Muscle layer of colon (tissue), 2 donors: ENCODE measurements at regions not wholly inside any gene's neighbourhood (a gene's known extent, or its start where the extent isn't known, plus 50 kb on each side); places are given as distances from the start of the nearest gene placed in this dataset.

Source experiments
- H3K27ac ChIP-seq: one replicate; pipeline ENCODE4 v1.7.0; 2013; ENCODE audit warnings: low read depth, mild to moderate bottlenecking, low read length, moderate library complexity
- H3K27me3 ChIP-seq, 2 donors: one replicate each; pipeline ENCODE4 v1.7.0; 2013; ENCODE audit warnings: low read length in 2 of 2, mild to moderate bottlenecking in 2 of 2; ENCODE audit not compliant: insufficient read depth in 2 of 2, control insufficient read depth in 1 of 2
- H3K36me3 ChIP-seq: one replicate; pipeline ENCODE4 v1.7.0; 2013; ENCODE audit warnings: mild to moderate bottlenecking, low read length; ENCODE audit not compliant: insufficient read depth
- H3K4me1 ChIP-seq: one replicate; pipeline ENCODE4 v1.7.0; 2013; ENCODE audit warnings: mild to moderate bottlenecking, low read length; ENCODE audit not compliant: insufficient read depth
- H3K4me3 ChIP-seq, 2 donors: one replicate each; pipeline ENCODE4 v1.7.0; 2013; ENCODE audit warnings: low read length in 2 of 2, low read depth in 1 of 2, mild to moderate bottlenecking in 1 of 2, moderate library complexity in 1 of 2
- H3K9ac ChIP-seq: one replicate; pipeline ENCODE4 v1.7.0; 2013; ENCODE audit warnings: low read length
- H3K9me3 ChIP-seq: one replicate; pipeline ENCODE4 v1.7.0; 2013; ENCODE audit warnings: mild to moderate bottlenecking, low read length
- donor health status: abdominal sarcoma.
- donor health status: Adenocarcinoma of cecum.

GRCh38 chr1:212495766-212496494, 63.2 kb downstream of the NENF start:
- H3K4me3 ChIP-seq = no peak overlapping the region
- no peaks in the 10 kb centered on the region for H3K36me3 ChIP-seq
- no peaks in the 10 kb centered on the region for H3K27me3 ChIP-seq
- no peak overlapping the region for H3K27ac ChIP-seq
- H3K9me3 ChIP-seq = no peaks in the 10 kb centered on the region
- no peak overlapping the region for H3K9ac ChIP-seq
- no peaks in the 10 kb centered on the region for H3K4me1 ChIP-seq

DNA sequence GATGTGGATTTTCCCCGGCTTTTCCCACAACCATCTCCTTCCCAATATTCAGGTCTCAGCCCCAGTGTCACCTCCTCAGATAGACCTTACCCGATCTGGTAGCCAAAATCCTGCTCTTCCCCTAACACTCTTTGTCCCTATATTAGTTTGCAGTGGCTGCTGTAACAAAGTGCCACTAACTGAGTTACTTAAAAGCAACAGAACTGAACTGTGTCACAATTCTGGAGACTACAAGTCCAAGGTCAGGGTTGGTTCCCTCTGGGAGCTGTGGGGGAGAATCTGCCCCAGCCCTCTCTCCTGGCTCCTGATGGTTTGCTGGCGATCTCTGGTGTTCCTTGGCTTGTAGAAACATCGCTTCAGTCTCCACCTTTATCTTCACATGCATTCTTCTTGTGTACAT, 64.0 kb downstream of the NENF start:
- no peaks in the 10 kb centered on the region for H3K9me3 ChIP-seq
- no peak overlapping the region for H3K9ac ChIP-seq

GRCh38 chr1:212497553-212497952, 64.8 kb downstream of the NENF start:
- no peaks in the 10 kb centered on the region for H3K4me1 ChIP-seq
- H3K36me3 ChIP-seq = no peaks in the 10 kb centered on the region
- no peaks in the 10 kb centered on the region for H3K27me3 ChIP-seq
- no peaks in the 10 kb centered on the region for H3K9me3 ChIP-seq
- no peak overlapping the region for H3K27ac ChIP-seq
- no peak overlapping the region for H3K9ac ChIP-seq
- H3K4me3 ChIP-seq = no peak overlapping the region

More for the DNA sequence above, 64.0 kb downstream of the NENF start:
- Histone ChIP-seq H3K4me3 (no peak overlapping the region), H3K36me3 (no peaks in the 10 kb centered on the region), H3K27ac (no peak overlapping the region), H3K4me1 (no peaks in the 10 kb centered on the region), H3K27me3 (no peaks in the 10 kb centered on the region)

GRCh38 chr1:212498283-212499040, 65.7 kb downstream of the NENF start:
- Histone ChIP-seq H3K27ac (no peak overlapping the region), H3K36me3 (no peaks in the 10 kb centered on the region), H3K9ac (no peak overlapping the region), H3K4me3 (no peak overlapping the region), H3K27me3 (no peaks in the 10 kb centered on the region), H3K9me3 (no peaks in the 10 kb centered on the region), H3K4me1 (no peaks in the 10 kb centered on the region)

GRCh38 chr1:212500351-212500750, 67.6 kb downstream of the NENF start:
- H3K27me3 ChIP-seq = no peaks in the 10 kb centered on the region
- no peak overlapping the region for H3K27ac ChIP-seq
- H3K9ac ChIP-seq = no peak overlapping the region
- no peaks in the 10 kb centered on the region for H3K9me3 ChIP-seq
- H3K4me1 ChIP-seq = no peaks in the 10 kb centered on the region
- no peaks in the 10 kb centered on the region for H3K36me3 ChIP-seq
- H3K4me3 ChIP-seq = no peak overlapping the region

- Histone ChIP-seq H3K4me3 (no peak overlapping the region), H3K4me1 (no peaks in the 10 kb centered on the region), H3K9me3 (no peaks in the 10 kb centered on the region), H3K27ac (no peak overlapping the region), H3K36me3 (no peaks in the 10 kb centered on the region), H3K9ac (no peak overlapping the region), H3K27me3 (no peaks in the 10 kb centered on the region)
These were observed 68.3 kb downstream of the NENF start for GRCh38 chr1:212500983-212501382.

DNA sequence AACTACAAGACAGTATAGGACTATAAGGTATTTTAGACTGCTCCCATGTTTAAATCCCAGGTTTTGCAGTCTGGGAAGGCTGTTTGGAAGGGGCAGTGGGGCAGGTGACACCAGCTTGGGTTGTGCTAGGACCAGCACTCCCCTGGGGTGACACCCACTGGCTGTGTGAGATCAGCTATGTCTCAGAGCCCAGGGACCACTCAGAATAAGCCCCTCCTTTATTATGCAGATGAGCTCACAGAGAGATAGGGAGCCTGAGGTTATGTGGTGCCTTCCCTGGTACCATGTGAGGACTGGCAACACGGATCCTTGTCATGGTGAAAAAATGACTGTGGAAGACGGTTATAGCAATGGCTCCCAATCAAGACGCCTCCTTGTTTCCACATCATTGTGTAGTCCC, 71.0 kb downstream of the NENF start:
- no peak overlapping the region for H3K27ac ChIP-seq
- H3K4me1 ChIP-seq = no peaks in the 10 kb centered on the region
- H3K4me3 ChIP-seq = no peak overlapping the region
- no peaks in the 10 kb centered on the region for H3K9me3 ChIP-seq
- H3K27me3 ChIP-seq = no peaks in the 10 kb centered on the region
- no peaks in the 10 kb centered on the region for H3K36me3 ChIP-seq
- H3K9ac ChIP-seq = no peak overlapping the region

GRCh38 chr1:212504171-212504803, 71.6 kb downstream of the NENF start:
- H3K9ac ChIP-seq = no peak overlapping the region
- H3K4me3 ChIP-seq = no peak overlapping the region
- H3K27me3 ChIP-seq = no peaks in the 10 kb centered on the region
- no peaks in the 10 kb centered on the region for H3K4me1 ChIP-seq
- H3K27ac ChIP-seq = no peak overlapping the region
- no peaks in the 10 kb centered on the region for H3K36me3 ChIP-seq
- no peaks in the 10 kb centered on the region for H3K9me3 ChIP-seq

GRCh38 chr1:212506666-212507065, 73.9 kb downstream of the NENF start:
- Histone ChIP-seq H3K4me1 (no peaks in the 10 kb centered on the region), H3K9me3 (no peaks in the 10 kb centered on the region), H3K9ac (no peak overlapping the region), H3K4me3 (no peak overlapping the region), H3K36me3 (no peaks in the 10 kb centered on the region), H3K27ac (no peak overlapping the region), H3K27me3 (no peaks in the 10 kb centered on the region)

DNA sequence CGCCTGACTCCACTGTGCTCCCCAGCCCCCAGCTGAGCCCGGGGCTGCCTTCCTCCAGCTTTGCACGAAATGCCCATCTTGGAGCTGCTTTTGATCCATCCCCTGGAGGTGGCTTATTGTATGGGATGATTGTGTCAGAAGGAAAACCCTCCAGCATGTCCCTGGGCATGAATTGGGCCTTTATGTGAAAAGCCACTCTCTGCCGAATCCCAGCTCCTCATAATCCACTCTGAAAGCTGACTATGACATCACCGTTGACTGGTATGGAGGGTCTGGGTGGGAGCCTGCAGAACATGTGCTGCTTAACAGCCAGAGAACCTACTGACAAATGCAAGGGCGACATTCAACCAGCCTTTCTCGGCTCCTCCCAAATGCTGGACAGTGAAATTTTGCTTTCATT, 74.6 kb downstream of the NENF start:
- Histone ChIP-seq H3K27me3 (no peaks in the 10 kb centered on the region), H3K4me1 (no peaks in the 10 kb centered on the region), H3K4me3 (no peak overlapping the region), H3K36me3 (no peaks in the 10 kb centered on the region), H3K27ac (no peak overlapping the region), H3K9me3 (no peaks in the 10 kb centered on the region), H3K9ac (no peak overlapping the region)

DNA sequence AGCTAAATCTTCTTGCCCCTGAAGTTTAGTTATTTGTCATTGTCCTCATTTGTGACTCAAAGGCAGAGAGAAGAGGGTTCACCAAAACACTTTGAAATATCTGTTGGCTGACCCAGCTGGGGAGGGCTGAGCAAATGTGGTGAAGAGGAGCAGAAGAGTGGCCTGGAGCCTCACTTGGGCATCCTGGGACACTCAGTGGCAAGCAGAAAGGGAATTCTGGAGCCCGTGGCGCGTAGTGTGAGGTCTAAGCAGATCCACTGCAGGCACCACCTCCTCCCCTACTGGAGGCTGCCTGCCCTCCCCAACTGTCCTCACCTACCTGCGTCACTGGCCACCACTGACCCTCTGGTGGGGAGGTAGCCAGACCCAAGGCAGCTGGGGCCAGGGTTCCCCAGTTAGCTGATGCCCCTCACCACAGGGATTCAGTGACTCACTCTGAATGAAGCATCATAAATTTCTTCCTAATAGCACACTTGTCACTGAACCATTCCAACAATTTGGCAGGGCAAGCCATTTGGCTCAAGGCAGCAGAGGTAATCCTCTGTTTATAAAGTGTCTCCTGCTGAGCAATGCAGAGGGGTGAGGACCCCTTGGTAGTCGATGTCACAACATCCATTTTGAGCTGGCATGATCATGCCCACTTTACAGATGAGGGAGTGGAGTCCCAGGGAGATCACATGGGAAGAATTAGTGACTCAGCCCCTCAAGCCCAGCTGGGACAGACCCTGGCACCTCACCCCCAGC, 80.3 kb downstream of the NENF start:
- no peak overlapping the region for H3K9ac ChIP-seq
- H3K9me3 ChIP-seq = no peaks in the 10 kb centered on the region
- H3K27me3 ChIP-seq = peaks cover 15 to 23% of the 10 kb centered on the region in 2 donors
- H3K4me3 ChIP-seq = no peak overlapping the region
- no peak overlapping the region for H3K27ac ChIP-seq
- H3K36me3 ChIP-seq = no peaks in the 10 kb centered on the region
- H3K4me1 ChIP-seq = peaks cover 7% of the 10 kb centered on the region
